GM10248 (cell line): ENCODE measurements at regions not wholly inside any gene's neighbourhood (a gene's known extent, or its start where the extent isn't known, plus 50 kb on each side); places are given as distances from the start of the nearest gene placed in this dataset.
"Not testable (repeated sequence)": the region's sequence is repeated elsewhere in the genome, so short reads cannot be mapped to it uniquely, and the experiment has no call there.

Experiments
- CTCF ChIA-PET: fragments of 300-600 bp; sonication (Branson Sonifier 250); formaldehyde crosslinking; extraction: SDS; loops from one replicate; lab custom pipeline; 2021; ENCODE audit warnings: antibody characterized with exemption; lab: Yijun Ruan, JAX
- POLR2A ChIA-PET: fragments of 350-650 bp; sonication (Branson Sonifier 250); formaldehyde crosslinking; extraction: SDS; loops from one replicate; lab custom pipeline; 2020; ENCODE audit warnings: antibody characterized with exemption; lab: Yijun Ruan, JAX
- DNase-seq: peaks from one replicate; pipeline ENCODE4 v3.0.0; 2012; ENCODE audit errors: extremely low spot score
- TF ChIP-seq, protein P1 (sequence below): IDR thresholded peaks from 2 replicates; pipeline ENCODE4 v1.5.1; 2012; ENCODE audit warnings: mild to moderate bottlenecking, low read depth; ENCODE audit errors: extremely low read depth, missing control alignments, control extremely low read depth

DNA sequence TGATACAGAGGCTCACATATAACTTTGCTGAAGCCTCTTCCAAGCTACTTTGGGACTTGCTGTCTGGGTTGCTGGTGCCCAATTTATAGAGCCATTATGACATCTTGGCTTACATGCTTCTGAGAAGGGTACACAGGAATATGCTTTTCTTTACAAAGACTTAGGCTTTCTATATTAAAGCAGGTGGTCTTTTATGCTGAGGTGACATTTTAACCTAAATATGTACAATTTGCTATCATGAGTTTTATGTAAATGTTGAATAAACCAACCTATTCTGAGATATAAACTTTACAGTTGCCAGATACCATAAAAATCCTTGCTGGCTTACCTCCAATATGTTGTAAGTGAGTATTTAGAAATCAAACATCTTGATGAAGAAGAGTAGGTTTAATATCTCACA, 509.2 kb upstream of the CHD1 start:
- TF ChIP-seq, protein P1, sequence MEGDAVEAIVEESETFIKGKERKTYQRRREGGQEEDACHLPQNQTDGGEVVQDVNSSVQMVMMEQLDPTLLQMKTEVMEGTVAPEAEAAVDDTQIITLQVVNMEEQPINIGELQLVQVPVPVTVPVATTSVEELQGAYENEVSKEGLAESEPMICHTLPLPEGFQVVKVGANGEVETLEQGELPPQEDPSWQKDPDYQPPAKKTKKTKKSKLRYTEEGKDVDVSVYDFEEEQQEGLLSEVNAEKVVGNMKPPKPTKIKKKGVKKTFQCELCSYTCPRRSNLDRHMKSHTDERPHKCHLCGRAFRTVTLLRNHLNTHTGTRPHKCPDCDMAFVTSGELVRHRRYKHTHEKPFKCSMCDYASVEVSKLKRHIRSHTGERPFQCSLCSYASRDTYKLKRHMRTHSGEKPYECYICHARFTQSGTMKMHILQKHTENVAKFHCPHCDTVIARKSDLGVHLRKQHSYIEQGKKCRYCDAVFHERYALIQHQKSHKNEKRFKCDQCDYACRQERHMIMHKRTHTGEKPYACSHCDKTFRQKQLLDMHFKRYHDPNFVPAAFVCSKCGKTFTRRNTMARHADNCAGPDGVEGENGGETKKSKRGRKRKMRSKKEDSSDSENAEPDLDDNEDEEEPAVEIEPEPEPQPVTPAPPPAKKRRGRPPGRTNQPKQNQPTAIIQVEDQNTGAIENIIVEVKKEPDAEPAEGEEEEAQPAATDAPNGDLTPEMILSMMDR = no peak
- ChIA-PET CTCF (no interaction called here), POLR2A (no interaction called here)
- no peak for DNase-seq

DNA sequence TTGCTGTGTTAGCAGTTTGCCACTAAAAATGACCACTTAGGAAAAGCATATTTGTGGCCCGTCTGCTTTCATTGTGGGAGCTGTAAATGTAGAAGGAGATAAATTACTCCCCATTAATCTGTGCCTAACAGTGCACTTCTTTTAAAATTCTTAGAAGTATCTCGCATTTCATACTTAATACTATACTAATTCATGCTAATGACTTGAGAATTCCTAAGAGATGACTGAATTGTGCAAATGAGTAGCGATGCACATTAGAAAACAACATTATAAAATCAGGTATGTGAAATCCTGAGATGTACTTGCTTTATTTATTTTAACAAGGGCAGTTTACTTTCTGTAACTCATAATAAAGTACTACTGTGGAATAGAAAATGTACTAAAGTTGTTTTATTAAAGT, 494.6 kb upstream of the CHD1 start:
- POLR2A ChIA-PET, DNase-seq, CTCF ChIA-PET: not testable (repeated sequence)

DNA sequence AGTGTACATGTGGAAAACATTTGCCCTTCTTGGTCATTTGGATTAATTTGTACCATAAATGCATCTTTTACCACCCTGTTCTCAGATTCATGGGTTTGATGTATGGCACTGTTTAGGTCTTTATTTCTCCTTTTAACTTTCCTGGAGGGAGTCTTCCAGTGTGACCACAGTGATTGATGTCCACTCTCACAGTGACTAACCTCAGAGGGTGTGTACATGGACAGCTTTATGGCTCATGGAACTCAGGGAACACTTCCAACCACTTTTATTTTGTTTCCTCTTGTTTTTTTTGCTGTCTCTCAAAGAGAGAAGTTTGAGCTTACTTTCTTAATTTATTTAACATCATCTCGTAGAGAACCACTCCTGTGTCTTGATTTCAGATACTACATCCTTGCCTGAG, 489.8 kb upstream of the CHD1 start:
- POLR2A ChIA-PET, DNase-seq, CTCF ChIA-PET: not testable (repeated sequence)

DNA sequence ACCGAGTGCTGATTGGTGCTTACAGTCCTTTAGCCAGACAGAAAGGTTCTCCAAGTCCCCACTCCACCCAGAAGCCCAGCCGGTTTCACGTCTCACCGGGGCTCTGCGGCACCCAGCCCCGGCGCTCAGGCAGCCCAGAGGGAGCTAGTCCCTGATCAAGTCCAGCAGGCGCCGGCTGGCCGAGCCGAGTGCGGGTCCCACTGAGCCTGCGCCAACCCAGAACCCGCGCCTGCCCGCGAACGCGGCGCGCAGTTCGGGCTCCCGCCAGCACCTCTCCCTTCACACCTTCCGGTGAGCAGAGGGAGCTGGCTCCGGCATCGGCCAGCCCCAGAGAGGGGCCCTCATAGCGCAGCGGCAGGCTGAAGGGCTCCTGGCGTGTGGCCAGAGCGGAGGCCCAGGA, 481.6 kb upstream of the CHD1 start:
- POLR2A ChIA-PET, DNase-seq, CTCF ChIA-PET: not testable (repeated sequence)

DNA sequence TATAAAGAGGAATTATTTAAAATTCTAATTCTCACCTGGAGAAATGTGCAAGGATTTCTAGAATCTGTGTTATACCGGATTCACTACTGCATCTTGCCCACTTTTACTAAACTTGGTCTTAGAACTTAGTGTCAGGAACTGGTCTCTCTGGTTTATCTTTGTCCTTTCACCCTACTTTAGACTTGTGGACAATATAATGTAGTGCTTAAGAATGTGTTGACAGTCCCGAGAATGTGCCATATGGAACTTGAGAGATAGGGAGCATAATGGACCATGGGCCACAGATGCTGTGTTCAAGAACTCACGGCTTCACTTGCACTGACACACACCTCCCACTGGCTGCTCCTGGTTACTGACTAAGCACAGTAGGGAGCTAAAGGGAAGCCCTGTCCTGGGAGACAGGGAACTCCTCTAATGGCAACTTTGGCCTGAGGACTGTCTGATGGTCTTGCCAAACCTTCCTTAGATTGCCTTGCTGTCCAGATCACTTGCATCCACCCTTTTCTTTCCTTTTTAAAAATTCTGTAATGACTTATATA, 476.0 kb upstream of the CHD1 start:
- CTCF ChIA-PET, POLR2A ChIA-PET, DNase-seq: not testable (repeated sequence)

DNA sequence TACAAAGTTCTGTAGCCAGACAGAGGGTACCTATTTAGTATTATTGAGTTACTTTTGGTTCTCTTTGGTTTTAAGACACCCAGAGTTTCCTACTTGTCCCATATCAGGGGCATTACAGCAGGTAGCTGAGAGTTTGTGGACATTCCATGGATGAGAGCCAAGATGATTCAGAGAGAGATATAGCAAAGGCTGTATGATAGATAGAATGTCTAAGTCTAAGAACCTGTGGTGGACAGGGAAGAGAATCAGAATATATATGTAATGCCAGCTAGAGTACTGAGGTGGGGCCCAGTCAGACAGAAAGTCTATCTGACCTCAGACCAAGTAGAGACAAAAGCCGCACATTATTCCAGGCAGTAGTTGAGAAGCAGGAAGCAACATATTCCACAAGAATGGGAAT, 471.8 kb upstream of the CHD1 start:
- CTCF ChIA-PET, DNase-seq, POLR2A ChIA-PET: not testable (repeated sequence)

DNA sequence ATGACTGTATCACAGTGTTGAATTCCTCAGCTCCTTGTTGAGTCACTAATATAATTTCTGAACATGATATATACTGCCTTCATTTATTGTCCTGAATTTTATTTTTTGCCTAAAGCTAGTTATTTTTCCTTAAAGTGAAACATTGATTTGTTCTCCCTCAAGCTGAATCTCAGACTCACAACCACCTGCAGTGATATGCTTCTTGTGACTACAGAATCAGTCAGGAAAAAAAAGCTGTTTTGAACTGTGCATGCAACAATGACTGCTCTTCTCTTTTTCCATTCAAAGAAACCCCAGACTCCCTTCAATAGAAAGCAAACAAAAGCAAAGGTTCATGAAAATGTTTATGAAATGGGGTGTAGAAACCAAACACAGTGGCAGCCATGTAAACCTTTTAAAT, 470.2 kb upstream of the CHD1 start:
- ChIA-PET CTCF (no interaction called here), POLR2A (no interaction called here)
- TF ChIP-seq, protein P1 = no peak
- no peak for DNase-seq

DNA sequence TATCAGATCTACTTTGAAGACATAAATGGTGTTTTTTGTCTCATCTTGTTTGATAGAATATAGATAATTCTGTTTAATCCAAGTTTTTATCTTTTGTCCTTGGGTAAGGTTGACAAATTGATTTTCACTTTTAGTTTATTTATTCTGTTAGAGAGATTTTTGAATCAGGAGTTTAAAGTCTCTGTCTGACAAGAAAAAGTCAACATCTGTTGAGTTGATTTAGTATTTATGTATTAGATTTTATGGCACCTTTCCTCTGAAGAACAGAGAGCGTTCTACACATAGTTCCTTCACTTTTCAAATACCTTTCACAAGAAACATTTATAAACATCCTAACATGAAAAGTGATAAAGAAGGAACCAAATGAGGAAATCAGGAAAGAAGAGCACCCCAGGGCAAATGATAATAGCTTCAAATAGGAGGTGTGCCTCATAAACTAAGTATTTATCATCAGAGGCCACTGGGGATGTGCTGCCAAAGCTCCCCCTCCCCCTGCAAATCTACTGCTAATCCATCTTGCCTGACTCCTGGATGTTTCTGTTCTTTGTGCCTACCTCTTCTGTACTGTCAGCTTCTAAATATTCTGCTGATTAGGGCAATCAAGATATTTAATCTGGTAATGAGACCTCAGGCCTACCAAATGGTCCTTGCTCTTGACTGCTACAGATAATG, 457.7 kb upstream of the CHD1 start:
- POLR2A ChIA-PET = no interaction called here
- CTCF ChIA-PET = no interaction called here
- no peak for DNase-seq
- TF ChIP-seq, protein P1 = no peak

DNA sequence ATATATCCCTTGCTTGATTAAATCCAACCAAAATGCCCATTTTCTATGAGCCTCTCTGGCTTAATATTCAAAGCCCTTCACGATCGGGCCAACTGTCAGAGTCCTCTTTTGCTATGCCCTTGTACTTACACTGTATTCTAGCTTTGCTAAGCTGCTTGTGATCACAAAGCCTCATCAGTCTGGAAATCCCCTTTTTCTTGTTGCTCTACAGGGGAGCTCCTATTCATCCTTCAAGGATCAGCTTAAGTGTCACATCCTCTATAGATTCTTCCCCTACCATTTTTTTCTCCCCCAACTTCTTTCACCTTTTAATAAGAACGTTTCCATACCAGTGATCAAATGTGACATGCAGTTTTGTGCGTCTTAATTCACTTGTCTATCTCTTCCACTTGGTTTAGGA, 450.4 kb upstream of the CHD1 start:
- DNase-seq = no peak
- TF ChIP-seq, protein P1 = no peak
- CTCF ChIA-PET = no interaction called here
- POLR2A ChIA-PET = no interaction called here
